HuH-7.5 (cell line): ENCODE measurements at regions not wholly inside any gene's neighbourhood (a gene's known extent, or its start where the extent isn't known, plus 50 kb on each side); places are given as distances from the start of the nearest gene placed in this dataset.

Experiments used
- DNase-seq: peaks from one replicate; pipeline ENCODE4 v3.0.0; 2011; ENCODE audit warnings: low spot score

GRCh38 chr2:51490576-51491234 lies 458.8 kb upstream of the NRXN1 start:
- no peak for DNase-seq

- DNase-seq = no peak
Observed at GRCh38 chr2:51484605-51485004, 452.7 kb upstream of the NRXN1 start.

- no peak for DNase-seq
Observed at GRCh38 chr2:51483720-51484119, 451.8 kb upstream of the NRXN1 start.

GRCh38 chr2:51472783-51473182 lies 440.9 kb upstream of the NRXN1 start:
- DNase-seq = no peak

GRCh38 chr2:51472300-51472699 lies 440.4 kb upstream of the NRXN1 start:
- no peak for DNase-seq

- DNase-seq = no peak
Observed at GRCh38 chr2:51469102-51469501, 437.2 kb upstream of the NRXN1 start.

- no peak for DNase-seq
Observed at GRCh38 chr2:51465326-51465725, 433.4 kb upstream of the NRXN1 start.

GRCh38 chr2:51454177-51454576 lies 422.2 kb upstream of the NRXN1 start:
- DNase-seq = no peak

GRCh38 chr2:51448911-51449310 lies 417.0 kb upstream of the NRXN1 start:
- DNase-seq = no peak

- no peak for DNase-seq
Observed at GRCh38 chr2:51441786-51442185, 409.9 kb upstream of the NRXN1 start.

- DNase-seq = no peak
Observed at GRCh38 chr2:51424418-51424817, 392.5 kb upstream of the NRXN1 start.

- DNase-seq = no peak
Observed at GRCh38 chr2:51420511-51420910, 388.6 kb upstream of the NRXN1 start.

GRCh38 chr2:51413726-51414125 lies 381.8 kb upstream of the NRXN1 start:
- DNase-seq = no peak

GRCh38 chr2:51410331-51410730 lies 378.4 kb upstream of the NRXN1 start:
- no peak for DNase-seq

GRCh38 chr2:51409920-51410319 lies 378.0 kb upstream of the NRXN1 start:
- no peak for DNase-seq

GRCh38 chr2:51404226-51404625 lies 372.3 kb upstream of the NRXN1 start:
- no peak for DNase-seq

- DNase-seq = no peak
Observed at GRCh38 chr2:51401546-51401945, 369.6 kb upstream of the NRXN1 start.

- no peak for DNase-seq
Observed at GRCh38 chr2:51387235-51387634, 355.3 kb upstream of the NRXN1 start.

- DNase-seq = no peak
Observed at GRCh38 chr2:51379997-51380396, 348.1 kb upstream of the NRXN1 start.

- DNase-seq = no peak
Observed at GRCh38 chr2:51368250-51368649, 336.3 kb upstream of the NRXN1 start.

- no peak for DNase-seq
Observed at GRCh38 chr2:51350100-51350499, 318.2 kb upstream of the NRXN1 start.

GRCh38 chr2:51344886-51345285 lies 313.0 kb upstream of the NRXN1 start:
- DNase-seq = no peak

- DNase-seq = no peak
Observed at GRCh38 chr2:51335087-51336058, 303.4 kb upstream of the NRXN1 start.
